RWPE2 (cell line): ENCODE measurements at regions not wholly inside any gene's neighbourhood (a gene's known extent, or its start where the extent isn't known, plus 50 kb on each side); places are given as distances from the start of the nearest gene placed in this dataset.

ENCODE experiments used
- ATAC-seq: fragments of 200-7000 bp; cut with Tn5 transposase; 3 replicates; pipeline ENCODE4 v1.9.1; 2021; ENCODE audit warnings: low read depth
- DNase-seq: peaks from one replicate; pipeline ENCODE4 v3.0.0-alpha.2; 2020; ENCODE audit warnings: low spot score
- H3K27ac ChIP-seq: fragments of 450-650 bp; 2 replicates; pipeline ENCODE4 v1.5.1; 2017; ENCODE audit warnings: mild to moderate bottlenecking; ENCODE audit not compliant: poor library complexity, severe bottlenecking
- H3K27me3 ChIP-seq: fragments of 250-450 bp; sonication (Bioruptor Pico); 2 replicates; pipeline ENCODE4 v1.5.1; 2021; ENCODE audit warnings: mild to moderate bottlenecking, moderate library complexity; ENCODE audit not compliant: insufficient read depth, poor library complexity, severe bottlenecking
- H3K36me3 ChIP-seq: fragments of 250-450 bp; sonication (Bioruptor Pico); 2 replicates; pipeline ENCODE4 v1.5.1; 2020; ENCODE audit warnings: low read depth, mild to moderate bottlenecking, moderate library complexity
- H3K4me1 ChIP-seq: fragments of 250-450 bp; sonication (Bioruptor Pico); 2 replicates; pipeline ENCODE4 v1.5.1; 2021; ENCODE audit warnings: mild to moderate bottlenecking, moderate library complexity; ENCODE audit not compliant: insufficient read depth, poor library complexity, severe bottlenecking
- H3K4me3 ChIP-seq: fragments of 250-450 bp; sonication (Bioruptor Pico); 2 replicates; pipeline ENCODE4 v1.5.1; 2021; ENCODE audit warnings: mild to moderate bottlenecking, moderate library complexity; ENCODE audit not compliant: severe bottlenecking
- H3K9me3 ChIP-seq: fragments of 250-450 bp; sonication (Bioruptor Pico); 2 replicates; pipeline ENCODE4 v1.5.1; 2021; ENCODE audit warnings: mild to moderate bottlenecking, moderate library complexity; ENCODE audit not compliant: severe bottlenecking
- CTCF ChIP-seq: fragments of 450-650 bp; IDR thresholded peaks from one replicate; pipeline ENCODE4 v1.5.1; 2017; ENCODE audit warnings: mild to moderate bottlenecking, moderate library complexity; ENCODE audit not compliant: poor library complexity, severe bottlenecking

GRCh38 chr1:239764546-239764945 lies 327.1 kb upstream of the FMN2 start:
- no peaks in the 10 kb centered on the region for H3K9me3 ChIP-seq
- ATAC-seq: no peak
- no peak for DNase-seq
- H3K36me3 ChIP-seq: no peaks in the 10 kb centered on the region
- no peaks in the 10 kb centered on the region for H3K27me3 ChIP-seq
- no peak for TF ChIP-seq CTCF
- H3K4me3 ChIP-seq: no peak overlapping the region
- no peaks in the 10 kb centered on the region for H3K4me1 ChIP-seq
- H3K27ac ChIP-seq: no peak overlapping the region

GRCh38 chr1:239765163-239765562 lies 326.5 kb upstream of the FMN2 start:
- H3K4me1 ChIP-seq: no peaks in the 10 kb centered on the region
- no peaks in the 10 kb centered on the region for H3K9me3 ChIP-seq
- no peak overlapping the region for H3K27ac ChIP-seq
- ATAC-seq (no peak), DNase-seq (no peak)
- TF ChIP-seq CTCF: no peak
- no peak overlapping the region for H3K4me3 ChIP-seq
- H3K36me3 ChIP-seq: no peaks in the 10 kb centered on the region
- no peaks in the 10 kb centered on the region for H3K27me3 ChIP-seq

- H3K27ac ChIP-seq: no peak overlapping the region
- no peaks in the 10 kb centered on the region for H3K36me3 ChIP-seq
- DNase-seq (no peak), ATAC-seq (no peak)
- no peak for TF ChIP-seq CTCF
- no peaks in the 10 kb centered on the region for H3K9me3 ChIP-seq
- no peak overlapping the region for H3K4me3 ChIP-seq
- H3K4me1 ChIP-seq: no peaks in the 10 kb centered on the region
- no peaks in the 10 kb centered on the region for H3K27me3 ChIP-seq
These were observed 320.1 kb upstream of the FMN2 start for GRCh38 chr1:239771550-239771949.

- Histone ChIP-seq H3K9me3 (no peaks in the 10 kb centered on the region), H3K27ac (no peak overlapping the region), H3K4me1 (no peaks in the 10 kb centered on the region), H3K27me3 (no peaks in the 10 kb centered on the region), H3K36me3 (no peaks in the 10 kb centered on the region), H3K4me3 (no peak overlapping the region)
- ATAC-seq (no peak), DNase-seq (no peak)
- no peak for TF ChIP-seq CTCF
These were observed 319.2 kb upstream of the FMN2 start for GRCh38 chr1:239772446-239772845.

- no peak for TF ChIP-seq CTCF
- no peaks in the 10 kb centered on the region for H3K27me3 ChIP-seq
These were observed 316.2 kb upstream of the FMN2 start for GRCh38 chr1:239775466-239775865.

More at GRCh38 chr1:239775466-239775865, 316.2 kb upstream of the FMN2 start:
- no peaks in the 10 kb centered on the region for H3K9me3 ChIP-seq
- no peak overlapping the region for H3K4me3 ChIP-seq
- no peaks in the 10 kb centered on the region for H3K36me3 ChIP-seq
- no peak overlapping the region for H3K27ac ChIP-seq
- ATAC-seq: no peak
- DNase-seq: no peak
- no peaks in the 10 kb centered on the region for H3K4me1 ChIP-seq
